ENCODE measurements at regions not wholly inside any gene's neighbourhood (a gene's known extent, or its start where the extent isn't known, plus 50 kb on each side); places are given as distances from the start of the nearest gene placed in this dataset.
"Not testable (repeated sequence)": the region's sequence is repeated elsewhere in the genome, so short reads cannot be mapped to it uniquely, and the experiment has no call there.

DNA sequence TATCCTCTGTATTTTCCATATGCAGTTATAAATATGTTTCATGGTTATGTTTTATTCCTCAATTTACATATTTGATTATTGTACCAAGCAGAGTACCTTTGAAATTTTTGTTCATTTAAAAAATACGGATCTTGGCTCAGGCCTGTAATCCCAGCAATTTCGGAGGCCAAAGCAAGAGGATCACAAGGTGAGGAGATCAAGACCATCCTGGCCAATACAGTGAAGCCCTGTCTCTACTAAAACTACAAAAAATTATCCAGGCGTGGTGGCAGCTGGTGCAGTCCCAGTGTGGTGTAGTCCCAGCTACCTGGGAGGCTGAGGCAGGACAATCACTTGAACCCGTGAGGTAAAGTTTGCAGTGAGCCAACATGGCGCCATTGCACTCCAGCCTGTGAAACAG lies 251.2 kb upstream of the TPTE start:
- DNase-seq (ENCODE audit: low spot score): peak; percentile 51

- DNase-seq (ENCODE audit: low spot score): not testable (repeated sequence)
Measured at GRCh38 chr21:10271666-10272207, 249.6 kb upstream of the TPTE start.

GRCh38 chr21:10272216-10272615 lies 249.2 kb upstream of the TPTE start:
- DNase-seq (ENCODE audit: low spot score): peak; percentile 49

DNA sequence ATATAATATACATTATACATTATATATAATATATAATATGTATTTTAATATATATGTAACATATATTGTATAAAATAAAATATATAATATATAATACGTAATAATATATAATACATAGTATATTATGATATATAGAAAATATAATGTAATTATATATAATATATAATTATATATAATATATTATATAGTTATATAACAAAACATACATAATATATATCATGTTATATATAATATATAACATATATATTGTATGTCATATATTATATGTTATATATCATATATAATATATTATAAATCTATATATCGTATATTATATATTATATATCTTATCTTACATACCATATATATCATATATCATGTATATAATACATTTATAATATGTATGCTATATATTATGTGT lies 248.2 kb upstream of the TPTE start:
- no peak for DNase-seq (ENCODE audit: low spot score)

GRCh38 chr21:10273794-10274338 lies 247.5 kb upstream of the TPTE start:
- DNase-seq (ENCODE audit: low spot score): peak; percentile 18
